Spleen (tissue), 11 donors: ENCODE measurements at regions not wholly inside any gene's neighbourhood (a gene's known extent, or its start where the extent isn't known, plus 50 kb on each side); places are given as distances from the start of the nearest gene placed in this dataset.

Experiments used
- DNase-seq: peaks from one replicate; pipeline ENCODE4 v3.0.0-alpha.2; 2020
- H3K27ac ChIP-seq, 8 donors: fragments of 200-600 bp; sonication (generic) in 7 of 8; 1 replicate in 4 of 8; 2 replicates in 4 of 8; pipeline versions ENCODE4 v1.5.0 to v1.8.0; 2016 to 2021; ENCODE audit warnings: inconsistent platforms in 4 of 8, mild to moderate bottlenecking in 4 of 8, moderate library complexity in 1 of 8
- H3K27me3 ChIP-seq, 7 donors: fragments of 200-600 bp; sonication (generic) in 6 of 7; replicated peaks in 1 of 7; 1 replicate in 4 of 7; 2 replicates in 3 of 7; pipeline versions ENCODE4 v1.5.0 to v1.8.0; 2016 to 2021; ENCODE audit warnings: inconsistent platforms in 3 of 7, mild to moderate bottlenecking in 1 of 7
- H3K36me3 ChIP-seq, 6 donors: fragments of 200-600 bp; sonication (generic) in 5 of 6; 1 replicate in 4 of 6; 2 replicates in 2 of 6; pipeline versions ENCODE4 v1.5.0 to v1.8.0; 2016 to 2021; ENCODE audit warnings: inconsistent platforms in 2 of 6
- H3K4me1 ChIP-seq, 6 donors: fragments of 200-600 bp; sonication (generic) in 5 of 6; 1 replicate in 3 of 6; 2 replicates in 3 of 6; pipeline versions ENCODE4 v1.5.0 to v1.8.0; 2016 to 2021; ENCODE audit warnings: inconsistent platforms in 3 of 6
- H3K4me3 ChIP-seq, 8 donors: fragments of 200-600 bp; sonication (generic) in 7 of 8; 1 replicate in 4 of 8; 2 replicates in 4 of 8; pipeline versions ENCODE4 v1.5.0 to v1.8.0; 2016 to 2021; ENCODE audit warnings: inconsistent platforms in 4 of 8, mild to moderate bottlenecking in 4 of 8, moderate library complexity in 2 of 8
- H3K9me3 ChIP-seq, 8 donors: fragments of 200-600 bp; sonication (generic) in 7 of 8; 1 replicate in 4 of 8; 2 replicates in 4 of 8; pipeline versions ENCODE4 v1.5.0 to v1.8.0; 2016 to 2021; ENCODE audit warnings: inconsistent platforms in 4 of 8
- POLR2A ChIP-seq, 3 donors: fragments of 450-650 bp; IDR thresholded peaks; one replicate each; pipeline ENCODE4 v1.5.1; 2017; ENCODE audit warnings: antibody characterized with exemption in 3 of 3, mild to moderate bottlenecking in 1 of 3
- POLR2AphosphoS5 ChIP-seq, 3 donors: sonication (generic); formaldehyde crosslinking; IDR thresholded peaks; one replicate each; pipeline ENCODE4 v1.5.1; 2017; ENCODE audit warnings: antibody characterized with exemption in 3 of 3
- WGBS, 5 donors: extraction: QIAGEN DNeasy Blood & Tissue Kit in 3 of 5; methylation state at CpG; one replicate each; pipeline versions ENCODE4 v1.1.5 to v1.1.7; 2013 to 2018; 5-methylcytosine and 5-hydroxymethylcytosine counted together
- intact Hi-C: fragments of 100-400 bp; cut with DNase I; formaldehyde crosslinking; loops from one replicate; pipeline ENCODE4 v1.15.0; 2023; ENCODE audit warnings: low total_unique reads
- small RNA-seq, 4 donors: library from RNA; depleted of rRNA; stranded (forward); fragments of <200 nt; gene quantifications; one replicate each; pipeline ENCODE3, GENCODE V24; 2016
- TF ChIP-seq, protein P1 (sequence below), 11 experiments: fragments of 200-600 bp in 7 of 11; fragments of 450-650 bp in 4 of 11; sonication (generic) in 4 of 11; IDR thresholded peaks in 8 of 11; conservative IDR thresholded peaks in 3 of 11; 1 replicate in 7 of 11; 2 replicates in 4 of 11; pipeline versions ENCODE4 v1.4.0 to v1.8.0; 2016 to 2021; ENCODE audit warnings: antibody characterized with exemption in 11 of 11, inconsistent platforms in 4 of 11, mild to moderate bottlenecking in 1 of 11
- donor health status: healthy with polysubstance abuse.
- donor health status: DM: no; HTN: no; CAD: no; lungs with moderate emphysema.
- donor health status: DM: no; HTN: no; CAD: no.
- donor health status: Bipolar disorder and iron deficiency.
- donor health status: healthy.
- donor health status: DM: no; HTN: no; CAD: no.
- donor health status: DM: yes; HTN: yes; CAD: no.

DNA sequence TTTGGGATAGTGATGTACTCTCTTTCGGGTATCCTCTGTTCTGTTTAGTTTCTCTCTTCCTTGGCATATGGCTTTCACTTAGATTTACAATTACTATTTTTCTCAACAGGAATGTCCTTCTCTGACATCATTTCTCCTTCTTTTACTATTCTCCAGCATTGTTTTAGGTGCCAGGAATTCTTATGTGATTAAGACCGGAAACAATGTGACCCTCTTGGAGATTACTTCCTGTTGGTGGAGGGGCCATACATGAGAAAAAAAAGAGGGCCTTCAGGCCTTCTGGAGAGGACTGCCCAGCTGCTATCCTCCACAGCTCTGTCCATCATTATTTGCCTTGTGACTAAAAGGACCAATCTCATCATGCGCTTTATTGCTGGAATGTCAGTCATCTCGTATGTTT lies 50.4 kb upstream of the ADAMTS5 start:
- TF ChIP-seq, protein P1, sequence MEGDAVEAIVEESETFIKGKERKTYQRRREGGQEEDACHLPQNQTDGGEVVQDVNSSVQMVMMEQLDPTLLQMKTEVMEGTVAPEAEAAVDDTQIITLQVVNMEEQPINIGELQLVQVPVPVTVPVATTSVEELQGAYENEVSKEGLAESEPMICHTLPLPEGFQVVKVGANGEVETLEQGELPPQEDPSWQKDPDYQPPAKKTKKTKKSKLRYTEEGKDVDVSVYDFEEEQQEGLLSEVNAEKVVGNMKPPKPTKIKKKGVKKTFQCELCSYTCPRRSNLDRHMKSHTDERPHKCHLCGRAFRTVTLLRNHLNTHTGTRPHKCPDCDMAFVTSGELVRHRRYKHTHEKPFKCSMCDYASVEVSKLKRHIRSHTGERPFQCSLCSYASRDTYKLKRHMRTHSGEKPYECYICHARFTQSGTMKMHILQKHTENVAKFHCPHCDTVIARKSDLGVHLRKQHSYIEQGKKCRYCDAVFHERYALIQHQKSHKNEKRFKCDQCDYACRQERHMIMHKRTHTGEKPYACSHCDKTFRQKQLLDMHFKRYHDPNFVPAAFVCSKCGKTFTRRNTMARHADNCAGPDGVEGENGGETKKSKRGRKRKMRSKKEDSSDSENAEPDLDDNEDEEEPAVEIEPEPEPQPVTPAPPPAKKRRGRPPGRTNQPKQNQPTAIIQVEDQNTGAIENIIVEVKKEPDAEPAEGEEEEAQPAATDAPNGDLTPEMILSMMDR (IDR thresholded peaks at IDR 0.05 in 8 of 11, conservative IDR thresholded peaks at IDR 0.05 in 3 of 11): no peak
- TF ChIP-seq POLR2AphosphoS5 (IDR thresholded peaks at IDR 0.05) (no peak), POLR2A (IDR thresholded peaks at IDR 0.05) (no peak)
- H3K4me3 ChIP-seq: no peak overlapping the region
- no peaks in the 10 kb centered on the region for H3K9me3 ChIP-seq
- intact Hi-C loops: no loop called here
- H3K27me3 ChIP-seq: no peaks in the 10 kb centered on the region
- WGBS, 5 donors: 83 to 91% (median 86%) methylated on average over 4 of the region's 4 CpGs
- no peak for DNase-seq
- H3K4me1 ChIP-seq: no peaks in the 10 kb centered on the region
- H3K27ac ChIP-seq: no peak overlapping the region
- H3K36me3 ChIP-seq: no peaks in the 10 kb centered on the region

Small RNA genes in the stretch of these regions (small RNA-seq; reads per million reads assigned to genes)
- gene NCSTNP1 (0 reads per million in 4 donors), gene RF00026 (0 reads per million in 4 donors)
